Heart left ventricle (tissue), 13 donors: ENCODE measurements at regions not wholly inside any gene's neighbourhood (a gene's known extent, or its start where the extent isn't known, plus 50 kb on each side); places are given as distances from the start of the nearest gene placed in this dataset.

Experiments used
- CTCF ChIP-seq, 12 donors: fragments of 200-600 bp; sonication (generic) in 4 of 12; IDR thresholded peaks; one replicate each; pipeline versions ENCODE4 v1.5.0 to v1.8.0; 2018 to 2022; ENCODE audit warnings: antibody characterized with exemption in 12 of 12, mild to moderate bottlenecking in 5 of 12
- POLR2A ChIP-seq, 2 donors: fragments of 450-650 bp; IDR thresholded peaks; one replicate each; pipeline ENCODE4 v1.6.1; 2017; ENCODE audit warnings: antibody characterized with exemption in 2 of 2, mild to moderate bottlenecking in 2 of 2, moderate library complexity in 2 of 2
- donor health status: ischemic (EF 13 %, LVEDD 7.1; RV severe dilation, severe dysfunction).
- donor health status: DM: no; HTN: yes; CAD: no.
- donor health status: DM: no; HTN: no; CAD: no.
- donor health status: ischemic (EF 25% LVEDD 6.9; RV normal size, moderate dysfunction).
- donor health status: ischemic (EF 25% LVEDD 5.7; RV mildly dilated, moderate dysfunction).
- donor health status: ischemic (EF 35%, LVEDD 5.7; RV mildly dilated, moderate dysfunction).
- donor health status: nonischemic (EF 11% LVEDD 7.7; RV severe dilation, severe dysfunction).
- donor health status: DM: yes; HTN: yes; CAD: no.
- donor health status: PGD.
- donor health status: ischemic (EF 29% LVEDD 5.4; RV normal size, mild dysfunction).
- donor health status: nonischemic (EF 23%, LVEDD 6.1; RV moderate dilation, normal function).

- no peak for TF ChIP-seq CTCF (IDR thresholded peaks at IDR 0.05)
- no peak for TF ChIP-seq POLR2A (IDR thresholded peaks at IDR 0.05)
Observed at GRCh38 chr12:46108721-46109120, 118.3 kb upstream of the SCAF11 start.
